GM23248 (cell line): ENCODE measurements at regions not wholly inside any gene's neighbourhood (a gene's known extent, or its start where the extent isn't known, plus 50 kb on each side); places are given as distances from the start of the nearest gene placed in this dataset.

Source experiments
- DNase-seq: peaks from one replicate; pipeline ENCODE4 v3.0.0-alpha.2; 2015
- H2AFZ ChIP-seq: fragments of 200-600 bp; sonication (generic); 2 replicates; pipeline ENCODE4 v1.6.1; 2016; ENCODE audit warnings: antibody characterized with exemption
- H3F3A ChIP-seq: fragments of 200-600 bp; sonication (generic); 2 replicates; pipeline ENCODE4 v1.6.1; 2016; ENCODE audit warnings: mild to moderate bottlenecking, antibody characterized with exemption, mixed run types; ENCODE audit not compliant: insufficient read depth
- H3K27ac ChIP-seq: fragments of 200-600 bp; sonication (generic); 2 replicates; pipeline ENCODE4 v1.5.1; 2016; ENCODE audit warnings: mild to moderate bottlenecking
- H3K27me3 ChIP-seq: fragments of 200-600 bp; sonication (generic); replicated peaks from 2 replicates; pipeline ENCODE4 v1.6.1; 2016; ENCODE audit warnings: mild to moderate bottlenecking; ENCODE audit not compliant: insufficient read depth
- H3K36me3 ChIP-seq: fragments of 200-600 bp; sonication (generic); 2 replicates; pipeline ENCODE4 v1.6.1; 2016; ENCODE audit warnings: low read depth, mild to moderate bottlenecking
- H3K4me1 ChIP-seq: fragments of 200-600 bp; sonication (generic); 2 replicates; pipeline ENCODE4 v1.6.1; 2016; ENCODE audit warnings: mild to moderate bottlenecking; ENCODE audit not compliant: insufficient read depth
- H3K4me2 ChIP-seq: fragments of 200-600 bp; sonication (generic); one replicate; pipeline ENCODE4 v1.6.1; 2016; ENCODE audit warnings: mild to moderate bottlenecking; ENCODE audit not compliant: unreplicated experiment
- H3K4me3 ChIP-seq: fragments of 200-600 bp; sonication (generic); 2 replicates; pipeline ENCODE4 v1.5.1; 2016; ENCODE audit warnings: mild to moderate bottlenecking
- H3K79me2 ChIP-seq: fragments of 200-600 bp; sonication (generic); 2 replicates; pipeline ENCODE4 v1.6.1; 2016; ENCODE audit warnings: mild to moderate bottlenecking; ENCODE audit not compliant: insufficient read depth
- H3K9ac ChIP-seq: fragments of 200-600 bp; sonication (generic); 2 replicates; pipeline ENCODE4 v1.6.1; 2016; ENCODE audit warnings: mild to moderate bottlenecking
- H3K9me2 ChIP-seq: fragments of 200-600 bp; sonication (generic); 2 replicates; pipeline ENCODE4 v1.6.1; 2016; ENCODE audit warnings: mixed run types, mild to moderate bottlenecking, moderate library complexity; ENCODE audit not compliant: insufficient read depth
- H3K9me3 ChIP-seq: fragments of 200-600 bp; sonication (generic); one replicate; pipeline ENCODE4 v1.6.1; 2017; ENCODE audit warnings: low read depth
- H4K20me1 ChIP-seq: fragments of 200-600 bp; sonication (generic); 2 replicates; pipeline ENCODE4 v1.6.0; 2016; ENCODE audit not compliant: insufficient read depth
- EZH2 ChIP-seq: fragments of 200-600 bp; sonication (generic); IDR thresholded peaks from 2 replicates; pipeline ENCODE4 v1.6.1; 2018; ENCODE audit warnings: antibody characterized with exemption, mild to moderate bottlenecking; ENCODE audit not compliant: insufficient read depth, poor library complexity, severe bottlenecking
- EZH2phosphoT487 ChIP-seq: fragments of 200-600 bp; sonication (generic); IDR thresholded peaks from 2 replicates; pipeline ENCODE4 v1.6.1; 2018; ENCODE audit warnings: antibody characterized with exemption, moderate library complexity, mild to moderate bottlenecking, low read depth; ENCODE audit not compliant: insufficient read depth
- whole genome bisulfite sequencing, 2 experiments: methylation state at CpG; one replicate each; pipeline ENCODE4 v1.1.6; 2015 to 2017; ENCODE audit warnings: low lambda C conversion rate in 2 of 2, low coverage in 1 of 2; ENCODE audit errors: missing lambda C conversion rate in 2 of 2; 5-methylcytosine and 5-hydroxymethylcytosine counted together
- in situ Hi-C: fragments of 300-500 bp; cut with MboI; formaldehyde crosslinking; loops from 2 replicates; pipeline ENCODE4 v1.15.0; 2020

DNA sequence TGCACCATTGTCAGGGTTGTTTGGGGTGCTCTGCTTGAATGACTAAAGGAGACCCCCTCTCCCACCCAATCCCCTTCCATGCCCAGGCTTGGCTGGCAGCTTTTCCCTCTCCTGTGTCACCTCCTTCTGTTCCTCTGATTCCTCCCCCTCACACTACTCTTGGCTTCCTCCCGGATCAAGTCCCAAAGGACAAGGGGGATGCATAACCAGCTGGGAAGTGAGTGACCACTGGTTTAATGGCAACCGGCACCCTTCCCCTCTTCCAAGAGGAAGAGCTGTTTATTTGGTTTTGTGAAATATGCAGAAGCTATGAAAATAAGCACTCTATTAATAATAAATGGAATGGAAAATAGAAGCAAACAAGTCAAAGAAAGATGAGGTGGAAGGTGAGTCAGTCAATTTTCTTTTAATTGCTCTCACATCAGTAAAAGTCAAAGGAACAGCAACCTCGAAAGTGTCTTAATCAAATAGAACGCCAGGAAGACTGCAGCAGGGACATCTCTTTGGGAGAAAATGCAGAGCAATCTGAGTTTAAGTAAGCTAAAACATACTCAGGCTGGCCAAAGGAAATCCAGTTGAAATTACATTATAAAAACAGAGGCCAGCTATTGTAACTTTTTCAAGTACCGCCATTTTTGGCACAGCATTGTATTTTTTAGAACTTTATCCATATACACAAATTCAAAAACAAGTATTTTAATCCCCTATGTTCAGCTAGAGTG is 322.5 kb downstream of the SIPA1L2 start:
- H4K20me1 ChIP-seq: no peaks in the 10 kb centered on the region

DNA sequence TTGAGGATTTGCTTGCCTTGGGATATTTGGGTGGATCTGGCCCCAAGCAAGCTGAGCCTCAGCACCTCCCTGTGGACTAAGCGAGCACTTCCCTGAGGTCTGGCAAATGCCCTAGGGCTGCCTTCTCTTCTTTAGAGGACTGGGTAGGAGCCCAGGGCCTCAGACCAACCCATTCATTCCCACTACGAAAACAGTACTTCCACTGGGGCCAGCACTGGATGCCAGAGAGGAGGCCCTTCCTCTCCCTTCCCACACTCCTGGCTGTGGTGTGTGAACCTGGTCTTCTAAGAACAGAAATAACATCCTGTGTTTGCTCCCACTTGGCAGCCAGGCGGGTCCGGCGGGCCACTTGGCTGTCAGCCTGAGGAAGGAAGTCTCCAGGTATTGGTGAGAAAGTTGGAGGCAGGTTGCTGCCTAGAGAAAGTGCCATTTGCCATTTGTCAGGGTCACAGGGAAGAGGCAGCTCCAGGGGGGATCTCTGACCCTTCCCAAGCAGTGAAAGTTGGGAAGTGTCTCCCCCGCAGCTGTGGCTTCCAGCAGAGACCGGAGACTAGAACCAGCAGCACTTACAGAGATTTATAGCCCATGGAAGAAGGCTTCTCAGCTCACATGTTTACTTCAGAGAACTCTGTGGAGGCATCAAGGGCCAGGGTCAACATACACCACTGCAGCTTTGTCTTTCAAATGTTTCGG is 323.5 kb downstream of the SIPA1L2 start:
- WGBS, 2 experiments: 37 to 47% methylated on average over 8 of the region's 8 CpGs
- TF ChIP-seq EZH2phosphoT487 (no peak), EZH2 (no peak)

More for the DNA sequence above, 322.5 kb downstream of the SIPA1L2 start:
- no peak for TF ChIP-seq EZH2phosphoT487
- TF ChIP-seq EZH2: no peak
- Histone ChIP-seq H3K9ac (no peak overlapping the region), H3F3A (no peaks in the 10 kb centered on the region), H3K27ac (no peak overlapping the region), H3K27me3 (no peaks in the 10 kb centered on the region), H3K9me2 (no peaks in the 10 kb centered on the region), H3K4me1 (no peaks in the 10 kb centered on the region), H3K9me3 (no peaks in the 10 kb centered on the region), H3K36me3 (no peaks in the 10 kb centered on the region), H3K79me2 (no peaks in the 10 kb centered on the region), H2AFZ (no peak overlapping the region), H3K4me2 (no peak overlapping the region), H3K4me3 (no peak overlapping the region)
- in situ Hi-C loops: no loop called here
- DNase-seq: no peak
- WGBS, 2 experiments: 77 to 81% methylated on average over 5 of the region's 5 CpGs

GRCh38 chr1:232305050-232305449 is 324.9 kb downstream of the SIPA1L2 start:
- H4K20me1 ChIP-seq: no peaks in the 10 kb centered on the region
- WGBS, 2 experiments: 22 to 28% methylated on average over 4 of the region's 4 CpGs
- no peaks in the 10 kb centered on the region for H3K27me3 ChIP-seq
- no peak overlapping the region for H3K9ac ChIP-seq
- no peak overlapping the region for H3K4me3 ChIP-seq
- H3K79me2 ChIP-seq: no peaks in the 10 kb centered on the region
- no peaks in the 10 kb centered on the region for H3K36me3 ChIP-seq
- H3K9me2 ChIP-seq: no peaks in the 10 kb centered on the region
- no peak overlapping the region for H2AFZ ChIP-seq
- no peak for TF ChIP-seq EZH2
- TF ChIP-seq EZH2phosphoT487: no peak
- no peaks in the 10 kb centered on the region for H3K4me1 ChIP-seq
- H3K4me2 ChIP-seq: no peak overlapping the region
- H3F3A ChIP-seq: no peaks in the 10 kb centered on the region
- no peak overlapping the region for H3K27ac ChIP-seq
- DNase-seq: no peak
- in situ Hi-C loops: no loop called here
- no peaks in the 10 kb centered on the region for H3K9me3 ChIP-seq

More for the DNA sequence above, 323.5 kb downstream of the SIPA1L2 start:
- H3K79me2 ChIP-seq: no peaks in the 10 kb centered on the region
- no peak overlapping the region for H3K9ac ChIP-seq
- H3F3A ChIP-seq: no peaks in the 10 kb centered on the region
- in situ Hi-C loops: no loop called here
- H3K4me1 ChIP-seq: no peaks in the 10 kb centered on the region
- H3K9me2 ChIP-seq: no peaks in the 10 kb centered on the region
- H3K4me3 ChIP-seq: no peak overlapping the region
- no peak overlapping the region for H3K27ac ChIP-seq
- DNase-seq: no peak
- H3K4me2 ChIP-seq: no peak overlapping the region
- no peaks in the 10 kb centered on the region for H3K9me3 ChIP-seq
- no peak overlapping the region for H2AFZ ChIP-seq
- no peaks in the 10 kb centered on the region for H3K27me3 ChIP-seq
- no peaks in the 10 kb centered on the region for H3K36me3 ChIP-seq
- no peaks in the 10 kb centered on the region for H4K20me1 ChIP-seq

- no peaks in the 10 kb centered on the region for H3F3A ChIP-seq
- no peaks in the 10 kb centered on the region for H3K9me3 ChIP-seq
- no peaks in the 10 kb centered on the region for H3K36me3 ChIP-seq
- no peak overlapping the region for H3K27ac ChIP-seq
- no peak overlapping the region for H3K4me3 ChIP-seq
- TF ChIP-seq EZH2: no peak
- TF ChIP-seq EZH2phosphoT487: no peak
- H3K9ac ChIP-seq: no peak overlapping the region
- no peak overlapping the region for H3K4me2 ChIP-seq
- H3K4me1 ChIP-seq: no peaks in the 10 kb centered on the region
- no peaks in the 10 kb centered on the region for H3K27me3 ChIP-seq
- 75 to 76% methylated on average over 5 of the region's 5 CpGs for WGBS, 2 experiments
- no peaks in the 10 kb centered on the region for H3K9me2 ChIP-seq
- H4K20me1 ChIP-seq: no peaks in the 10 kb centered on the region
- H2AFZ ChIP-seq: no peak overlapping the region
- H3K79me2 ChIP-seq: no peaks in the 10 kb centered on the region
- DNase-seq: no peak
- in situ Hi-C loops: no loop called here
Measured at GRCh38 chr1:232303222-232303620, 326.7 kb downstream of the SIPA1L2 start.
